Stimulated activated naive CD4-positive, alpha-beta T cell (primary cell): ENCODE measurements at regions not wholly inside any gene's neighbourhood (a gene's known extent, or its start where the extent isn't known, plus 50 kb on each side); places are given as distances from the start of the nearest gene placed in this dataset.

Experiments used
- DNase-seq, 6 experiments: peaks; one replicate each; lab custom pipeline; 2025; lab: John Stamatoyannopoulos, UW

DNA sequence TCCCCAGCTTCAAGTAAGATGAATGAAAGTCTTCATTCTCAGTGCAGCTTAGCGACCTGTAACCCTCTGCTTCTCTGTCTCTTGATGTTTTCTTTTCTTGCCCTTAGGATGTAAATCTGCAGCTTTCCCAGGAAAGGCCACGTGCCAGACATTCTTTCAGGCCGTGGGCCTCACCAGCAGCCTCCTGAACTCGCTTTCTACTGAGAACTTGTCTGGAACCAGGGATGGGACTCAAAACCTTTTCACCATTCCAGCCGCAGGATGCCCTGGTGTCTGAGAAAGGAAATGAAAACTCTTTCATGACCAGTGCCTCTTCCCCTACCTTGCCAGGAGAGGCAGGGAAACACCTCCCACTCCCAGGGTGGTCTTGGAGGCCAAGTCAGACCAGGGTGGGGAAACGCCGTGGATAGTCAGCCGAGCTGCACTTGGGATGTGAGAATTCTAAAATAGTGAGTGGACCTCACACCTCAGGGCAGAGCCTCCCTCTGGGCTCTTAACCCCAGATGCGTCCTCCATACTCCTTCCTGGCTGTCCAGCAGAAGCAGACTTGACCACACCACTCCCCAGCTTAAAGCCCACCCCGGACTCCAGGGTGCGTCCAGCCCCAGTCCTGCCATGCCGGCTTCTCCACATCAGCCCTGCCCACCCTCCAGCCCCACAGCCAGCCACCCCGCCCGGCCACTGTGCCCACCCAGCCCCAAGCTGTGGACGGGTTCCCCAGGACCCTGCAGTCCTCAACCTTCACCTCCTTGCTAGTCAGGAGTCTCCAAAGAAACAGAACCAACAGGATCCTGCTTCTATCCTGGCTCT lies 115.5 kb downstream of the TWIST2 start:
- no peak for DNase-seq

DNA sequence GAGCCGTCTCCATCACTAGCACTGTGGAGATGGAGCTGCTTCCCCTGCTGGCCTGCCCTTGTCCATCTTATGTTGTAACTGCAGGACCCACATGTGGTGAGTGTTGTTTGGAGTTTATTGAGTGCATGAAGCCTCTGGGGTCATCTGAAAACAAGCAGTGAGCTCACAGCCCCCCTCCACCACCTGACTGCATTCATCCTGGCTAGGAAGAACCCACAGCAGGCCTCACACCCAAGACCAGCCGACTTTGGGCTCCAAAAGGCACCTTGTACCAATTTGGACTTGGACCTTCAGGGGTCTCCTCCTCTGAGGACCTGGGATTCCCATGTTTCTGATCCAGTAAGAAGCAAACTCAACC lies 116.1 kb downstream of the TWIST2 start:
- DNase-seq = no peak

DNA sequence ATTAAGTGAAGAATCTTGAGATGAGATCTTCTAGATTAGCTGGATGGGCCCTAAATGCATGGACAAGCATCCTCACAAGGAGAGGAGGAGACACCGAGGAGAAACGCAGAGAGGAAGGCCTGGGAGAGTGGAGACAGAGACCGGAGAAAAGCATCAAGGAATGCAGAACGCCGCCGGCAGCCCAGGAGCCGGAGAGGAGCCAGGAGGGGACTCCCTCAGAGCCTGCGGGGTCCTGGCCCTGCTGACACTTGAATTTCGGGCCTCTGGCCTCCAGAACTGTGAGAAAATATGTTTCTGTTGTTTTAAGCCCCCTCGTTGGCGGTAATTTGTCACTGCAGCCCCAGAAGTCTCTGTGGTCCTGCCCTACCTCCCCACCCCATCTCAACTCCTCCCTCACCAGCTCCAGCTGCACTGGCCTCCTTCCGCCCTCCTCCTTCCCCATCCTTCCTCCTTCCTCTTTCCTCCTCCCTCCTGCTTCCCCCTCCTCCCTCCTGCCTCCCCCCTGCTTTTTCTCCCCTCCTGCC lies 116.7 kb downstream of the TWIST2 start:
- peak in 1 of 6 experiments; percentile 4 for DNase-seq

DNA sequence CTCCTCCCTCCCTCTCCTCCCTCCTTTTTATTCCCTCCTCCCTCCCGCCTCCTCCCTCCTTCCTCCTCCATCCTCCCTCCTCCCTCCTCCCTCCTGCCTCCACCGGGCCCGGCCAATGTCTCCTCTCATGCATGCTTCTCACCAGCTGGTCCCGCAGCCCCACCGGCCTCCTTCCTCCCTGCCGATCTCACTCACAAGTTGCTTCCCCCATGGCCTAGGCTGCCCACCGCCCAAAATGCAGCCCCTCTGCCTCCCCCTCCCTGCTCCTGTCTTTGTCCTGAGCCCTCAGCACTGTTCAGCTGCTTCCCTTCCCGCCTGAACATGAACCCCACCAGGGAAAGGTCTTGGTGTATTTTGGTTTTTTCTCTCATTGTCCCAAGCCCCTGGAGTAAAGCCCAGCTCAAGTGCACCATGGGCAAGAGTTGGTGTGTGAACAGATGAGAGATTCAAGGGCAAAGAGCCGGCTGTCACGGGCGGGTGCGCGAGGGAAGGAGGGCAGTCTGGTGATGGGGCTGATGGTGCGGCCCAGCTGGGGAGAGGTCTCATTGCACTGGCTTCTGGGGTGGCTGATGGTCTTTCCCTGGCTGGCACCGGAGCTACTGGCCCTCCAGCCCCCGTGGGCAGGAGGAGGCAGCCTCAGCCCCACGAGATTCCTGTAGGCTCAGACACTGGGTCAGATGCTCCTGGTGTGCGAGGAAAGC lies 117.6 kb downstream of the TWIST2 start:
- no peak for DNase-seq

DNA sequence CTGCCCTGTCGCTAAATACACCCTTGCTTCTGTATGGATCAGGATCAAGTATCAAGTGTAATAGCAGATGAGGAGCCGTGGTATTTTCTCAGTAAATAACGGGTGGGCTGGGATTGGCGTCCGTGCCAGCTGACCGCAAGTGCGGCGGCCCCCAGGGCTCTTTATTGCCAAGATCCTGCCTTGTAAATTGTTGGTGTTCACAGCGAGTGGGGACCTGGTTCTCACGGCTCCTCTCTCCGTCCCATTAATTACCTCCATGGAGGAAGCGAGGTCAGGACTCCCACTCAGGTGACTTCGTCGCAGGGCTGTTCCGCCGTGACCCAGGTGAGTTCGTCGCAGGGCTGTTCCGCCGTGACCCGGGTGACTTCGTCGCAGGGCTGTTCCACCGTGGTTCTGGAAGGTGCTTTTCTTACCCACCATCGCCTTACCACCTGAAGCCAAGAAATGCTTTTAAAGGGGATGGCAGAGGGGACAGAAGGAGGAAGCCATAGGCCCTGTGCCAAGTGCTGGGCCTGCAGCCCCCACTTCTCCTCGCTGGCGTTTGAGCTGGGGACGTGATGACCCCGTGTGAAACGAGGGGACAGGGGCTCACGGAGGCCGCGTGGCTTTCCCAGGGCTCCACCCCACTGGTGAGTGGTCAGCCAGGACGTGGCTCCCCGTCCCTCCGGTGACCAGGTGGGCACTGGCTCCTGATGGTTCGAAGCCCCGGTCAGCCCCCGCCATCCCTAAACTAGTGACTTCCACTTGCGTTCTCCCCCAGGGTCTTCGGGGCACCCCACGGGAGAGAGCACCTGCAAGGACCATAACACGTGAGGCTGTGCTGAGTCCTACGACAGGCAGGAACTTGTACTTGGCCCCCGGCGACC lies 118.4 kb downstream of the TWIST2 start:
- DNase-seq = no peak

DNA sequence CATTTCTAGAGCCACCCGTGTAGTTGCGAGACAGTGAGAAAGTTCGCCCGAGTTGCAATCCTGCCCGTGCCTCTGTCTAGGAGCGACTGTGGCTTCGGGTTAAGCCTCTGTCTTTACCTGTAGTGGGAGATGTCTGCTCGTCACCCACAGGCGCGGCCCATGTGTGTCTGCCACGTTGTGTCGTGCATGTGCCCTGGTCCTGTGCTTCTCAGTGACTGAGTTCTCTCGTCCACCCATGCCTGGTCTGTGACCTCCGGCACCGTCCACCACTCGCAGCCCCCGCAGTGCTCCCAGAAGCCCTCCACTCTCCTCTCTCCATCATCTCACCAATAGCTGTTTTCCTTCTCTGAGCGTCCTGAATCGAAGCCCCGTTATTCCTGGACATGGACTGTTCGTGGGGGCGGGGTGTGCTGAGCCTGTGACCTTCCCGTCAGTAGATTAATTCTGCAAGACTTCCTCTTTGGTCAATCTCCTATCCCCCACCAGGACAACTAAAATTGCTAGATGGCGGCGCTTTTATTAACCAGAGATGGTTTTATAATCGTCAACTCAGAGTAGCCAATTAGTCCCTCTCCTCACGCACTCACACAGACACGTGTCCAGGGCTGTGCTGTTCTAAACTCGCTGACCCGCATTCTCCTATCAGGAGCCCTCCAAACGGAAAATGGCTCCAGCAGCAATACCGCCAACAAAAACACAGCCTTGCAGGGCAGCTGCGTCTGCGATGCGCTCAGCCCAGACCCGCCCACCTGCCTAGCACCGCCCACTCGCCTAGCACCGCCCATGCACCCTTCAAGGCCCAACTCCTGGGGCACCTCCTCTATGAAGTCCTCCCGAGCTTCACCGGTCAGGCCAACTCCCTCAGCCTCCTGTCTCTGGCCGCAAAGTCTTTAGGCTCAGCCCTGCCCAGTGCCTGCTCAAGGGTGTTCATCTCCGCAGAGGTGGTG lies 119.4 kb downstream of the TWIST2 start:
- no peak for DNase-seq

DNA sequence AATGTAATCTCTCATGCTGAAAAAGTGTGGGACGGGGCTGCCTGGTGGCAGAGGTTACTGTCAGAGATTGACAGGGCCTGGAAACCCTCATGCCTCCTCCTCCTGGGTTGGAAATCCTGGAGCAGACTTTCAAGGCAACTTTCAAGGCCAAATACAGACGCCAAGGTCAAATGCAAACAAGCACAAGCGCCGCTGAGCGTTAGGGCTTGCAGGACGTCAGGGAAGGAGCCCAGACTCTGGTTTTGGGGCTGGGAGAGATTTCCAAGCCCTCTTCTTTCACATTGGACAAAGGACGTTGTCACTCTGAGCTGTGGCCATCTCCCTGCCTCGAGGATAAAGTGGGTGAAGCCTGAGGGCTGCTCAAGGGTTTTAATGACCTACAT lies 120.1 kb downstream of the TWIST2 start:
- DNase-seq = no peak

DNA sequence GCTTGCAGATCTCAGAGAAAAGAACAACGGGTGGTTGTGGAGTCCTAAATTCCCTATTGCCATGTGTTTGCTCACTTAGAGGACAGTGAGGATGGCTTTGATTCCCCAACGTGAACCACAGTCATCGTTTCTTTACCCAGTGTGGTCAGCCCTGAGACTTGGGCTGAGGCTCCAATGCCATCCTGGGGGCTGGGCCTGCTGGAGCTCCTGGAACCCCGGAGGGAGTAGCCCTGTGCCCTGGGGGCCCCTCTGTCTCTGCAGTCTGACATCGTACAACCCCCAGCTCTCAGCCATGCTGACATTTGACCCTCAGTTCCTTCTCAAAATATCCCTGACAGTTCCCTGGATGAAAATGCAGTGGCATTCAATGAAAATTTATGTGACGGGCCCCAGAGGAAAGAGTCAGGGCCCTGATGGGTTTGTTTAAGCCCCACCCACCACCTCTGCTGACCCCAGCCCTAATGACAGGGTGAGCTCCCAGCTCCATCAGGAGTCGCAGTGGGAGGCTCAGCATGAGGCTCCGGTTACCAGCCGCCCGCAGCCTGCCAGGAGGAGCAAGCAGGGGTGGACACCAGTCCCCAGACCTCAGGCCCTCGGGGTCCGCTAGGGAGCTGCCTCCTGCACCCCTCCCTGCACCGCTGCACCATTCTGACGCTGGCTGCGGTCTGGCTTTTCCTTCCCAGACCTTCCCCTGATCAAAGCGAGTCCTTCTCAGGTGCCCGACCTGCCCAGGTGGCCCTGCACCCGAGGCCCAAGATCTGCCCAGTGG lies 120.9 kb downstream of the TWIST2 start:
- no peak for DNase-seq

DNA sequence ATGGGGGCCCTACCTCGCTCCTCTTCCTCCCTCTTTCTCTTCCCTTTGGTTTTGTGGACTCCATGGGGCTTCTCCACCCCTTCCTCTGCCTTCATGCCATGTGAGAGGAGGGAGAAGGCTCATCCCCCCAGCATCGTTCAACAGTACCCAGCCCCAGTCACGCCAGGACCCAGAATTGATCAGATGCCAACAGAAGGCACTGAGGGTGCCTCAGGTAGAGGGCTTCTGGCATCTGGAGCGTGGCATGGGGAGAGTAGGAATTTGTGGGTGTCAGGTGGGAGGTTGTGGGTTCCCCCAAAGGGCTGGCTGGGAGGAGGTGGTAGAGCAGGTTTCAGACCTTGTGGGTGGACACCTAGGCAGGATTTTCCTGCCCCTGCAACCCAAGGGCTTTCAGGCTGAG lies 122.0 kb downstream of the TWIST2 start:
- no peak for DNase-seq

DNA sequence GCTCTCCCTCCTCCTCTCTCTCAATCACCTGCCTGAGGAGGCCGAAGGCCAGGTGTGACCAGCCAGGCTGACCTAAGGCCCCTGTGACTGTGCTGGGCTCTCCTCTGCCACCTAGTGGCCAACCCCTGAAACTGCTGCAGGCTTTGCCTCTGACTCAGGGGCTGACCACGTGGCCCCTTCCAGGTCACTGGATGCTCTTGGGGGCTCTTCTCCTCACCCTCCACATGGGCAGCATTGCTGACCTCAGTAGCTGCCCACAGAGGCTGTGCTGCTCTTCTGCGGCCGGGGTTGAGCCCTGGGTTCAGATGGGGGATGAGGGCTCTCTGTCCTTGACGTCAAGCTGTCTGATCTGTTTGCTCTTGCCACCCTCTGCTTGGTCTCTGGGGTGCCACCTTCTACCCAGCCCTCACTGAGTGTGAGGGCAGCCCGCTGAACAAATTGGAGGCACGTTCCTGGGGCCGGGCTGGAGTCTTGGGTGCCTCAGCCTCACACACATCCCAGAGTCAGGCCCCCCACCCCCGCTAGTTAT lies 122.7 kb downstream of the TWIST2 start:
- DNase-seq = peak in 3 of 6 experiments; percentile 11 to 36 (median 19)

DNA sequence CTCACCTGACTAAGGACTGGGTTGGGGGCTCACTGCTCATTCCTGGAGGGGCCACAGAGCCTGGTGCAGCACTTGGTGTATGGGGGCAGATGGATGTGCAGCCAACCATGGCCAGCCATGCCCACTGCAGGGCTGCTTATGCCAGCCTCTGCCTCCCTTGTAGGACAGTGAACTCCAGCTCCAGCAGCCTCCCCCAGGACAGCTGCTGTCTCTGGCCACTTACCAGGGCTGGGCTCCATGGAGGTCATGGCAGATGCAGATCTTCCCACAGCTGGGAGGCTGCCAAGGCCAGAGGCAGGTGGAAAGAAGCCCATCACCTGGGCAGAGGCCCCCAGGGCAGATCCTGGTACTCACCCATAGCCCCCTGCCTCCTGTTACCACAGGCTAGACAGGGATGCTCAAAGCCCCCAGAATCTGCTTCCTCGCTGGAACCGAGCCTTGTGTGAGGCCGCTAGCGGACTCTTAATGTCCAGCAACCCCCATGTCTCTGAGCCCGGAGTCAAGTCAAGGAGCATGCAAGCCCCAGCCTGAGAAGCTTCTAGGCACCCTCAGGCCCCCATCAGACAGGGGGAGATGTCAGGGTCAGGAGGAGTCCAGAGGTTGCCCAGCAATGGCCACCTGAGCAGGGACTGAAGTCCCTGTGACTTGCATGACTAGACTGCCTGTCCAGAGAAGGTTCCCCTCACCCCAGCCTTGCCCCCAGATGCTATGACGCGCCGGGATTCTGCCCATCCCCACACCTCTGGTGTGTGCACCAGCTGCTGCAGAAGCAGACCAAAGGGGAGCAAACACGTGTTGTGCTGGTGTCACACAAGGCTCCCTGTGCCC lies 123.6 kb downstream of the TWIST2 start:
- DNase-seq = no peak

DNA sequence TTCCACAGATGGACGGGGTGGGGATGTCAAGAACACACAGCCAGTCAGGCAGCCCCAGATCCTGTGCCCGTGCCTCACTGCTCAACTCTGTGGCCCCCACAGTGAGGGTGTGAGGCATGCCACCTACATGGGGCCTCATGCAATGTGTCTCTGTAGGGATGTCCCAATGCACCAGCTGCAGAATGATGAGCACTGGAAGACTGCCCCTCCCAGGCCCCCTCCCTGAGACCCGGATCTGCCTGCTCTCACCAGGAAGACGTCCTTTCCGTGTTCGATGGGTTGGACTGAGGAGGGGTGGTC lies 124.2 kb downstream of the TWIST2 start:
- no peak for DNase-seq

DNA sequence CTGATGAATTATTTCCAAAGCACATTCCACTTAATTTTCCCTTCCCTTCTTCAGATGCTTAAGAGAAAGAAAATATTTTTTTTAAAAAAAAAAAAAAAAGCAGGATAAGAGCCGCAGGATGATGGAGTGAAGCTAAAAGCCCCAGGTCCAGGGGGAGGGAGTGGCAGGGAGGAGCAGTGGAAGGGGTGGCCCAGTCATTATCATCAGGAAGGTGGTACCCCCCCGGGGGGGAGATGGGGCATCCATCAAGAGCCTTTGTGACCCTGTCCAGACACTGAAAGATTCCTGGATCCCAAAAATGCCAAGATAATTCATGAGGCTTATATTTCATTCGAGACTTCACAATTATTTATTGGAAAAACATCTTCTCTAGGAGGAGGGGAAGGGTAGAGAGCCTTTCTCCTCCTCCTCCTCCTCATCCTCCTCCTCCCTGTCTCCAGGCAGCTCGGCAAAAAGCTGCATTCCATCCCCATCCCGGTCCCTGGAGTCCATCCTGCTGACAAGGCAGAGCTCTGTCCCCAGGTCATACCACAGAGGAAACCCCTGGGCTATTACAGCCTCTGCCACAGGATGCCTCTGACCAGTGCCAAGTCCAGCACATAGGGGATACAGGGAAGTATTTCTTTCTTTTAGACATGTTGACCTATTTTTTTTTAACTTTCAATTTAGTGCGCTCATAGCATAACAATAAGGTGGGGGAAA lies 125.3 kb downstream of the TWIST2 start:
- no peak for DNase-seq

DNA sequence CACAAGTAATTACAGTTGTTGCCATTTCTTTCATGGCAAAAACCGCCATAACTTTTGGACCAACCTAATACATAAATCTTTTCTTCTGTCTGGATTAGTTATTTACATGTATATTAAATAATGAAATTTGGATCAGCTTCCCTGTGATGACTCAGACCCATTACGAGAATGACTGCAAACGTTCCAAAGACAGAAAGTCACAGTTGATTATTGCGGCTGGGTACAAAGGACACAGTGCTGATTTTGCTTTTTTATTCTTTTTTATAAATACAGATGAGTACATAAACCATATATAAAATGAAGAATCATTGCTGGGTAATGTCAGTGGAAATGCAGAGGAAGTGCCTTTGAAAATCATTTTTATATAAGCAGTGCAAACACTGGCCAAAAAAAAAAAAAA lies 126.2 kb downstream of the TWIST2 start:
- no peak for DNase-seq

DNA sequence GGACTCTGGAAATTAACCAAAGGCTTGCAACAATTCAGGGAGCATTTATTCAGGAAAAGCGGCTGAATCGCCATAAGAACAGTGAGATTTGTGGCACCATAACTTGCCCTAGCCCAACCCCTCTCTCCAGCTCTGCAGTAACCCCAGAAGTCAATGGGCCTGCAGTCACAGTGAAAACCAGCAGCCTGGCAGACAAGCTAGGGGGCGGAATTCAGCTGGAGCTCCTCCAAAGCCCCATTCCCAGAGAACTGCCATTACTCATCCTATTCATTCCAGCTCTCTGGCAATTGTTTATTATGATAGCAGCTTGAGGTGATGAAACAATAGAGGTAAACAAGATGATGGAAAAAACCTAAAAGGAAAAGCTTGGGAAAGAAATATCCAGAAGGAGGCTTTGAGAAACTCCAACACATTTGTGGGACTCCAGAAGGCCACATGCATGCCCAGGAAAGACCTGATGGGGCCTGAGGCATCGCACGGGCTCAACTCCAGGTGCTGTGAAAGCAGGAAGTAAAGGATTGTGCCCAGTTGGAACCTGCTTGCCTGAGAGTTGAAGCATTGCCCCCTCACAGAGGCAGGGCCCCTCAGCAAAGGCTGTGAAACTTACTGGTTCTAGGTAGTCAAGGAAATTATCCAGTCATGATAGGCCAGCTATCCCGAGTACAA lies 126.7 kb downstream of the TWIST2 start:
- no peak for DNase-seq

DNA sequence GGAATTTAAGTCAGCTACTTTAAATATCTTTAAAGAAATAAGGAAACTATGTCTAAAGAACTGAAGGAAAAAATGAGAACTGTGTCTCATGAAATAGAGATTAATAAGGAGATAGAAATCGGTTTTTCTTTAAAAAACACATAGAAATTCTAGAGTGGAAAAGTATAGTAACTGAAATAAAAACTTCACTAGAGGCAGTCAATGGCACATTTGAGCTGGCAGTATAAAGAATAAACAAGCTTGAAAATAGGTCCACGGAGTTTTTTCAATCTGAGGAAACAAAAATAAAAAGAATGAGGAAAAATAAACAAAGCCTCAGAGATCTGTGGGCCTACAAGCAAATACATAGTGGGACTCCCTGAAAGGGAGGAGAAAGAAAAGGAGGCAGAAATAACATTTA lies 127.5 kb downstream of the TWIST2 start:
- no peak for DNase-seq

DNA sequence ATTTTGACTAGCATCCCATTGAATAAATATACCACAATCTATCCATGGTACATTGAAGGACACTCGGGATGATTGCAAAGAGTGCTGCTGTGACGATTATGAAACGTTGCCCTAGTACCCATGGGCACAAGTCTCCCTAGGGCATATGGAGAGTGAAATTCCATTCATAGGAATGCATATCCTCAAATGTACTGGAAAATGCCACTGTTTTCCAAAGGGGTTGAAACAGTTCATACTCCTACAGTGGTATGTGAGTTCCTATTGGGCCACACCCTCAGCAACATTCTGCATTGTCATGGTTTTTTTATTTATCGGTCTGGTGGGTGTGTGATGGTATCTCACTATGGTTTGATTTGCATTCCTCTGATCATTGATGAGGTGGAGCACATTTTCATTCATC lies 130.6 kb downstream of the TWIST2 start:
- no peak for DNase-seq

DNA sequence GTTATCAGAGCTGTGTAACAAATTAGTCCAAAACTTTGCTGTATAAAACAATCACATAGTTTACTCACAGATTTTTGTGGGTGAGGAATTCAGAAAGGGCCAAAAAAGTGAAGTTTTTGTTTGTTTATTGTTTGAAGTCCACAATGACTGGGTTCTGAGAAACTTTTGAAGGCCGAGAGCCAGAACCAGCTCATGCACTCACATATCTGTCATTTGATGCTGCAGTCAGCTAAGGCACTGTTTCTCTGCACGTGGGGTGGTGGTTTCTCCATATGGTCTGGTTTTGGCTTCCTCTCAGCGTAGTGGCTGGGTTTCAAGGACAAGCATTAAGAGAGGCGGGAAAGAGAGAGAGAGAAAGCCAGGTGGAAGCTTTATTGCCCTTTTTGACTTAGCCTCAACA lies 131.8 kb downstream of the TWIST2 start:
- no peak for DNase-seq
